Heart left ventricle (tissue), 16 donors: ENCODE measurements at regions not wholly inside any gene's neighbourhood (a gene's known extent, or its start where the extent isn't known, plus 50 kb on each side); places are given as distances from the start of the nearest gene placed in this dataset.

ENCODE experiments used
- ATAC-seq, 4 donors: fragments of 200-7000 bp; cut with Tn5 transposase; one replicate each; pipeline ENCODE4 v1.9.1; 2020 to 2022; ENCODE audit warnings: moderate library complexity in 4 of 4, mild to moderate bottlenecking in 3 of 4, moderate number of reproducible peaks in 1 of 4
- DNase-seq, 5 donors: peaks; one replicate each; pipeline ENCODE4 v3.0.0-alpha.2; 2020
- H3K27ac ChIP-seq, 12 donors: fragments of 200-600 bp; sonication (generic) in 4 of 12; one replicate each; pipeline versions ENCODE4 v1.5.0 to v1.8.0; 2016 to 2022; ENCODE audit warnings: mild to moderate bottlenecking in 2 of 12
- H3K27me3 ChIP-seq, 9 donors: fragments of 200-600 bp; sonication (generic) in 2 of 9; one replicate each; pipeline versions ENCODE4 v1.5.1 to v1.8.0; 2016 to 2022; ENCODE audit warnings: mild to moderate bottlenecking in 3 of 9
- H3K36me3 ChIP-seq, 9 donors: fragments of 200-600 bp; sonication (generic) in 2 of 9; one replicate each; pipeline versions ENCODE4 v1.5.0 to v1.8.0; 2018 to 2022; ENCODE audit warnings: mild to moderate bottlenecking in 2 of 9
- H3K4me1 ChIP-seq, 12 donors: fragments of 200-600 bp; sonication (generic) in 4 of 12; one replicate each; pipeline versions ENCODE4 v1.5.0 to v1.8.0; 2016 to 2022; ENCODE audit warnings: mild to moderate bottlenecking in 3 of 12
- H3K4me3 ChIP-seq, 12 donors: fragments of 200-600 bp; sonication (generic) in 4 of 12; one replicate each; pipeline versions ENCODE4 v1.5.0 to v1.8.0; 2017 to 2022; ENCODE audit warnings: mild to moderate bottlenecking in 9 of 12, moderate library complexity in 4 of 12
- H3K9me3 ChIP-seq, 12 donors: fragments of 200-600 bp; sonication (generic) in 4 of 12; one replicate each; pipeline versions ENCODE4 v1.5.0 to v1.8.0; 2016 to 2022; ENCODE audit warnings: mild to moderate bottlenecking in 1 of 12
- CTCF ChIP-seq, 12 donors: fragments of 200-600 bp; sonication (generic) in 4 of 12; IDR thresholded peaks; one replicate each; pipeline versions ENCODE4 v1.5.0 to v1.8.0; 2018 to 2022; ENCODE audit warnings: antibody characterized with exemption in 12 of 12, mild to moderate bottlenecking in 5 of 12
- POLR2A ChIP-seq, 2 donors: fragments of 450-650 bp; IDR thresholded peaks; one replicate each; pipeline ENCODE4 v1.6.1; 2017; ENCODE audit warnings: antibody characterized with exemption in 2 of 2, mild to moderate bottlenecking in 2 of 2, moderate library complexity in 2 of 2
- WGBS, 4 donors: extraction: QIAGEN DNeasy Blood & Tissue Kit in 2 of 4; methylation state at CpG; one replicate each; pipeline versions ENCODE4 v1.1.5 to v1.1.7; 2013 to 2018; 5-methylcytosine and 5-hydroxymethylcytosine counted together
- intact Hi-C, 10 donors: fragments of 100-400 bp; cut with DNase I; formaldehyde crosslinking; loops; one replicate each; pipeline versions ENCODE4 v1.11.1 to v1.14.2; 2022
- donor health status: ischemic (EF 13 %, LVEDD 7.1; RV severe dilation, severe dysfunction).
- donor health status: healthy with polysubstance abuse.
- donor health status: DM: no; HTN: yes; CAD: no.
- donor health status: DM: no; HTN: no; CAD: no.
- donor health status: ischemic (EF 25% LVEDD 6.9; RV normal size, moderate dysfunction).
- donor health status: ischemic (EF 25% LVEDD 5.7; RV mildly dilated, moderate dysfunction).
- donor health status: healthy.
- donor health status: DM: yes; HTN: yes; CAD: no.
- donor health status: ischemic (EF 35%, LVEDD 5.7; RV mildly dilated, moderate dysfunction).
- donor health status: nonischemic (EF 11% LVEDD 7.7; RV severe dilation, severe dysfunction).
- donor health status: DM: yes; HTN: yes; CAD: no.
- donor health status: PGD.
- donor health status: ischemic (EF 29% LVEDD 5.4; RV normal size, mild dysfunction).
- donor health status: nonischemic (EF 23%, LVEDD 6.1; RV moderate dilation, normal function).

GRCh38 chr4:56210397-56210796, 176.9 kb downstream of the AASDH start:
- Histone ChIP-seq H3K27me3 (no peaks in the 10 kb centered on the region), H3K27ac (no peak overlapping the region), H3K4me3 (no peak overlapping the region), H3K9me3 (peaks cover 0 to 12% (median 2%) of the 10 kb centered on the region in 12 donors), H3K4me1 (no peaks in the 10 kb centered on the region), H3K36me3 (no peaks in the 10 kb centered on the region)
- DNase-seq (no peak), ATAC-seq (no peak)
- TF ChIP-seq POLR2A (IDR thresholded peaks at IDR 0.05) (no peak), CTCF (IDR thresholded peaks at IDR 0.05) (no peak)
- WGBS, 4 donors = 27 to 45% (median 37%) methylated on average over 1 of the region's 1 CpG
- intact Hi-C loops = no loop called here

- H3K36me3 ChIP-seq = no peaks in the 10 kb centered on the region
- TF ChIP-seq CTCF (IDR thresholded peaks at IDR 0.05) = no peak
- no peak for TF ChIP-seq POLR2A (IDR thresholded peaks at IDR 0.05)
- no peaks in the 10 kb centered on the region for H3K27me3 ChIP-seq
- intact Hi-C loops = no loop called here
- DNase-seq = no peak
- no peak for ATAC-seq
- WGBS, 4 donors = 60 to 79% (median 71%) methylated on average over 3 of the region's 3 CpGs
- peaks cover 0 to 12% (median 2%) of the 10 kb centered on the region in 12 donors for H3K9me3 ChIP-seq
- H3K4me1 ChIP-seq = no peaks in the 10 kb centered on the region
- no peak overlapping the region for H3K27ac ChIP-seq
- no peak overlapping the region for H3K4me3 ChIP-seq
Measured at GRCh38 chr4:56209767-56210166, 177.5 kb downstream of the AASDH start.

GRCh38 chr4:56208103-56208502, 179.2 kb downstream of the AASDH start:
- Histone ChIP-seq H3K4me3 (no peak overlapping the region), H3K4me1 (no peaks in the 10 kb centered on the region), H3K36me3 (no peaks in the 10 kb centered on the region), H3K27me3 (no peaks in the 10 kb centered on the region), H3K27ac (no peak overlapping the region), H3K9me3 (peaks cover 0 to 12% (median 2%) of the 10 kb centered on the region in 12 donors)
- WGBS, 4 donors = 0 to 48% (median 43%) methylated on average over 1 of the region's 1 CpG
- TF ChIP-seq CTCF (IDR thresholded peaks at IDR 0.05) (no peak), POLR2A (IDR thresholded peaks at IDR 0.05) (no peak)
- DNase-seq (no peak), ATAC-seq (no peak)
- intact Hi-C loops = no loop called here

- Histone ChIP-seq H3K36me3 (no peaks in the 10 kb centered on the region), H3K4me1 (no peaks in the 10 kb centered on the region), H3K9me3 (peaks cover 0 to 7% (median under 1%) of the 10 kb centered on the region in 12 donors), H3K27me3 (no peaks in the 10 kb centered on the region), H3K27ac (no peak overlapping the region), H3K4me3 (no peak overlapping the region)
- DNase-seq (no peak), ATAC-seq (no peak)
- WGBS, 4 donors = 67 to 77% (median 74%) methylated on average over 4 of the region's 4 CpGs
- intact Hi-C loops = no loop called here
- no peak for TF ChIP-seq POLR2A (IDR thresholded peaks at IDR 0.05)
- no peak for TF ChIP-seq CTCF (IDR thresholded peaks at IDR 0.05)
Measured at GRCh38 chr4:56206258-56206657, 181.0 kb downstream of the AASDH start.
